Liver (tissue), 3 donors: ENCODE measurements at regions not wholly inside any gene's neighbourhood (a gene's known extent, or its start where the extent isn't known, plus 50 kb on each side); places are given as distances from the start of the nearest gene placed in this dataset.

Source experiments
- CTCF ChIP-seq: fragments of 150-350 bp; IDR thresholded peaks from 2 replicates; pipeline ENCODE4 v1.5.1; 2017; ENCODE audit warnings: improper control_type of control experiment, low read depth, low read length; ENCODE audit not compliant: missing input control
- HNF4A ChIP-seq, 2 donors: conservative IDR thresholded peaks; 2 replicates each; pipeline ENCODE4 v1.6.1; 2016; ENCODE audit warnings: antibody characterized with exemption in 2 of 2, mild to moderate bottlenecking in 2 of 2
- JUND ChIP-seq, 2 donors: IDR thresholded peaks; 2 replicates each; pipeline ENCODE4 v1.6.1; 2016; ENCODE audit warnings: antibody characterized with exemption in 2 of 2
- RAD21 ChIP-seq, 2 donors: IDR thresholded peaks; 2 replicates each; pipeline ENCODE4 v1.6.1; 2016; ENCODE audit warnings: antibody characterized with exemption in 2 of 2, mild to moderate bottlenecking in 2 of 2
- TAF1 ChIP-seq: conservative IDR thresholded peaks from 2 replicates; pipeline ENCODE4 v1.6.1; 2016; ENCODE audit warnings: antibody characterized with exemption, mild to moderate bottlenecking
- donor health status: healthy.
- donor health status: healthy.

DNA sequence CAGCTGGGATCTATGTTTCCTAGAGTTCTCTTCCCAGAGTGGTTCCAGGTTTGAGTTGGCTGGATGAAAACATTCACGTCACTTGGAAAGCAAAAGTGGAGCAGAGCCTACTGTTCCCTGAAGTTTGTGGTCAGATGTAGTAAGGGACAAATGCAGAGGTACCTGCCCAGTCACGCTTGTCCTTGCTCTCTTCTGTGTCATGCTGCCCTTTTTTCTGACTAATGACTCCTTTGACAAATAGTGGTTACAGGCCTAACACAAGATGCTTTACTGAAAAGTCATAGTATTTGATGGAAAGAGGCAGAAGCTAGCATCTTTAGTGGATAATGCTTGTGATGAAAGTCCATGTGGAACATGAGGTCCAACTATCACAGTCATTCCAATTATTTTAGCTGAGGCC lies 881.4 kb upstream of the B3GALT2 start:
- TF ChIP-seq CTCF (no peak), TAF1 (no peak), JUND (IDR thresholded peaks at IDR 0.05) (no peak), HNF4A (conservative IDR thresholded peaks at IDR 0.05) (no peak), RAD21 (IDR thresholded peaks at IDR 0.05) (no peak)
